T-cell (primary cell): ENCODE measurements at regions not wholly inside any gene's neighbourhood (a gene's known extent, or its start where the extent isn't known, plus 50 kb on each side); places are given as distances from the start of the nearest gene placed in this dataset.

Experiments
- ATAC-seq, 4 experiments: fragments of 200-7000 bp in 3 of 4; fragments of 150-1000 bp in 1 of 4; cut with Tn5 transposase; replicated peaks in 1 of 4; 1 replicate in 3 of 4; 2 replicates in 1 of 4; pipeline ENCODE4 v1.10.0; 2021; ENCODE audit warnings: moderate library complexity in 3 of 4, mild to moderate bottlenecking in 2 of 4, moderate number of reproducible peaks in 1 of 4
- CTCF ChIA-PET, 2 donors: fragments of 300-600 bp; sonication (Branson Sonifier 250); formaldehyde crosslinking; loops; one replicate each; lab custom pipeline; 2022; ENCODE audit warnings: antibody characterized with exemption in 2 of 2; lab: Charles Lee
- POLR2A ChIA-PET, 2 donors: fragments of 300-600 bp; sonication (Branson Sonifier 250); formaldehyde crosslinking; loops; one replicate each; lab custom pipeline; 2022; ENCODE audit warnings: antibody characterized with exemption in 2 of 2; lab: Charles Lee
- DNase-seq, 35 experiments: peaks; one replicate each; pipeline versions ENCODE4 v3.0.0 to v3.0.0-alpha.2; 2013 to 2023
- H3K27ac ChIP-seq: one replicate; pipeline ENCODE4 v1.5.1; 2013; ENCODE audit warnings: low read length
- H3K27me3 ChIP-seq, 2 experiments: replicated peaks in 1 of 2; 1 replicate in 1 of 2; 2 replicates in 1 of 2; pipeline versions ENCODE4 v1.6.1 to v1.7.0; 2013; ENCODE audit warnings: low read length in 1 of 2, mixed read lengths in 1 of 2; ENCODE audit not compliant: control insufficient read depth in 2 of 2, insufficient read depth in 2 of 2; ENCODE audit errors: extremely low read depth in 1 of 2
- H3K36me3 ChIP-seq, 2 donors: 1 replicate in 1 of 2; 2 replicates in 1 of 2; pipeline versions ENCODE4 v1.6.1 to v1.7.0; 2013; ENCODE audit warnings: low read length in 1 of 2; ENCODE audit not compliant: control insufficient read depth in 2 of 2, insufficient read depth in 1 of 2; ENCODE audit errors: extremely low read depth in 1 of 2
- H3K4me1 ChIP-seq, 2 experiments: 1 replicate in 1 of 2; 2 replicates in 1 of 2; pipeline versions ENCODE4 v1.6.1 to v1.7.0; 2013; ENCODE audit warnings: low read length in 2 of 2, mixed read lengths in 1 of 2; ENCODE audit not compliant: insufficient read depth in 2 of 2, control insufficient read depth in 1 of 2; ENCODE audit errors: extremely low read depth in 1 of 2
- H3K4me3 ChIP-seq, 2 donors: 1 replicate in 1 of 2; 2 replicates in 1 of 2; pipeline versions ENCODE4 v1.5.1 to v1.7.0; 2013; ENCODE audit warnings: mild to moderate bottlenecking in 2 of 2, low read length in 1 of 2, moderate library complexity in 1 of 2; ENCODE audit not compliant: control insufficient read depth in 1 of 2; ENCODE audit errors: extremely low read depth in 1 of 2
- H3K9me3 ChIP-seq: 2 replicates; pipeline ENCODE4 v1.7.0; 2013
- H3K27ac Mint-ChIP-seq, 2 donors: one replicate each; pipeline ENCODE4 v1.8.0; 2020 to 2021; ENCODE audit warnings: mild to moderate bottlenecking in 2 of 2, mixed read lengths in 2 of 2
- H3K27me3 Mint-ChIP-seq, 2 donors: one replicate each; pipeline ENCODE4 v1.8.0; 2021 to 2022; ENCODE audit warnings: mixed read lengths in 2 of 2
- H3K36me3 Mint-ChIP-seq: one replicate; pipeline ENCODE4 v1.8.0; 2021; ENCODE audit warnings: mixed read lengths
- H3K4me1 Mint-ChIP-seq, 3 donors: one replicate each; pipeline ENCODE4 v1.8.0; 2020 to 2022; ENCODE audit warnings: mixed read lengths in 3 of 3, mild to moderate bottlenecking in 1 of 3
- H3K4me3 Mint-ChIP-seq, 3 donors: one replicate each; pipeline ENCODE4 v1.8.0; 2020 to 2022; ENCODE audit warnings: mild to moderate bottlenecking in 3 of 3, mixed read lengths in 3 of 3, moderate library complexity in 3 of 3
- H3K9me3 Mint-ChIP-seq, 3 donors: one replicate each; pipeline ENCODE4 v1.8.0; 2020 to 2022; ENCODE audit warnings: mixed read lengths in 3 of 3
- WGBS: methylation state at CpG from one replicate; pipeline ENCODE4 v1.1.5; 2013; ENCODE audit warnings: missing lambda C conversion rate; ENCODE audit not compliant: insufficient coverage; 5-methylcytosine and 5-hydroxymethylcytosine counted together

- Histone ChIP-seq H3K27ac (no peak overlapping the region), H3K27me3 (no peaks in the 10 kb centered on the region), H3K9me3 (no peaks in the 10 kb centered on the region), H3K4me1 (no peaks in the 10 kb centered on the region), H3K4me3 (no peak overlapping the region), H3K36me3 (no peaks in the 10 kb centered on the region)
- Mint-ChIP-seq H3K4me1 (no peaks in the 10 kb centered on the region), H3K9me3 (peaks cover 5 to 7% (median 7%) of the 10 kb centered on the region in 3 donors), H3K27ac (no peak overlapping the region), H3K4me3 (no peak overlapping the region), H3K27me3 (no peaks in the 10 kb centered on the region), H3K36me3 (no peaks in the 10 kb centered on the region)
- WGBS, result 67% methylated on average over 1 of the region's 3 CpGs
- DNase-seq (no peak), ATAC-seq (no peak)
- CTCF ChIA-PET, result no interaction called here
- POLR2A ChIA-PET, result no interaction called here
Observed at GRCh38 chr10:20707251-20707650, 189.9 kb downstream of the NEBL start.

DNA sequence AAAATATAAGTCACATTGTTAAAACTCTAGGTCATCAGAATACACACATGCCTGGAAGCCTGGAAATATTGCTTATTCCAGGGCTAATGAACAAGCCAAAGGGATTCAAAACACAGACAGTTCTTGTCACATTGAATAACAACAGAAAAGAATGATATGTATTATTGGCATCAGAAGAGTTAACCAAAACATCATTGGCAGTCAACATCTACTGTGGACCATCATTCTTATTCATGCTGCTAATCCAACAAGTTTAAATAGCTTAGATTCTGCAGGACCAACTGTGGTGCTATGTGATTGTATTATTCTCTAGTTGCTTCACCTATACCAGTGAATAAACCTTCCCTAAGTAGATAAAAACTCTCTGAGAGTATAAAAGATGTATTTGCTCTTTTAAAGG is 198.3 kb downstream of the NEBL start:
- Histone ChIP-seq H3K9me3 (no peaks in the 10 kb centered on the region), H3K27ac (no peak overlapping the region), H3K4me3 (no peak overlapping the region), H3K4me1 (no peaks in the 10 kb centered on the region), H3K27me3 (no peaks in the 10 kb centered on the region), H3K36me3 (no peaks in the 10 kb centered on the region)
- Mint-ChIP-seq H3K36me3 (no peaks in the 10 kb centered on the region), H3K27me3 (no peaks in the 10 kb centered on the region), H3K4me1 (no peaks in the 10 kb centered on the region), H3K4me3 (no peak overlapping the region), H3K27ac (no peak overlapping the region), H3K9me3 (peaks cover 8 to 29% (median 12%) of the 10 kb centered on the region in 3 donors)
- CTCF ChIA-PET, result no interaction called here
- POLR2A ChIA-PET, result no interaction called here
- ATAC-seq (no peak), DNase-seq (no peak)

DNA sequence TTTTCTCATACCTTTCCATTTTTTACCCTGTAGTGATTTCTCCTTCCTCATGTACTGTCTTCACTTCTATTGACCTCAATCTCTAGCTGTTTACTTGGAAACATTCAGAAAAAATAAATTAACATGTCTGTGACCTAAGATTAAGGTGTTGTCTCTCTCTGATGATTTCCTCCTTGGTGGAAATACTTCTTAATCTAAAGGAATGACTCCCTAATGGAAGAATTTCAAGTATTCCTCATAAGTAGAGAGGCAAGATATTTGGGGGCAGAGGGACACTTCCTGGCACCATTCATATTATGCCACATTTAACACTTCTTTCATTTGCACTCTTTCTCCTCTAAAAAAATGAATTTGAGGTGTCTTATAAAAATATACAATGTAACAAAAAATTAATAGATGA is 202.8 kb downstream of the NEBL start:
- no peak for ATAC-seq

GRCh38 chr10:20688797-20689544 is 208.1 kb downstream of the NEBL start:
- DNase-seq, result no peak
- Histone ChIP-seq H3K36me3 (no peaks in the 10 kb centered on the region), H3K9me3 (no peaks in the 10 kb centered on the region), H3K27ac (no peak overlapping the region), H3K4me3 (no peak overlapping the region), H3K4me1 (no peaks in the 10 kb centered on the region), H3K27me3 (no peaks in the 10 kb centered on the region)
- CTCF ChIA-PET, result no interaction called here
- no peak for ATAC-seq
- H3K27ac Mint-ChIP-seq, result no peak overlapping the region
- WGBS, result 80% methylated on average over 4 of the region's 7 CpGs
- H3K27me3 Mint-ChIP-seq, result no peaks in the 10 kb centered on the region
- no peaks in the 10 kb centered on the region for H3K4me1 Mint-ChIP-seq
- peaks cover 4 to 12% (median 7%) of the 10 kb centered on the region in 3 donors for H3K9me3 Mint-ChIP-seq
- POLR2A ChIA-PET, result no interaction called here
- no peak overlapping the region for H3K4me3 Mint-ChIP-seq
- H3K36me3 Mint-ChIP-seq, result no peaks in the 10 kb centered on the region

More for the DNA sequence above, 202.8 kb downstream of the NEBL start:
- H3K4me3 Mint-ChIP-seq, result no peak overlapping the region
- ChIA-PET POLR2A (no interaction called here), CTCF (no interaction called here)
- H3K4me3 ChIP-seq, result no peak overlapping the region
- no peaks in the 10 kb centered on the region for H3K4me1 Mint-ChIP-seq
- H3K27ac Mint-ChIP-seq, result no peak overlapping the region
- H3K27me3 ChIP-seq, result no peaks in the 10 kb centered on the region
- no peak for DNase-seq
- H3K9me3 ChIP-seq, result no peaks in the 10 kb centered on the region
- H3K36me3 Mint-ChIP-seq, result no peaks in the 10 kb centered on the region
- H3K4me1 ChIP-seq, result no peaks in the 10 kb centered on the region
- H3K27ac ChIP-seq, result no peak overlapping the region
- H3K27me3 Mint-ChIP-seq, result no peaks in the 10 kb centered on the region
- H3K9me3 Mint-ChIP-seq, result peaks cover 6 to 21% (median 8%) of the 10 kb centered on the region in 3 donors
- no peaks in the 10 kb centered on the region for H3K36me3 ChIP-seq

GRCh38 chr10:20686015-20686635 is 211.0 kb downstream of the NEBL start:
- Mint-ChIP-seq H3K4me1 (no peaks in the 10 kb centered on the region), H3K27ac (no peak overlapping the region), H3K27me3 (no peaks in the 10 kb centered on the region), H3K36me3 (no peaks in the 10 kb centered on the region), H3K9me3 (peaks cover 7 to 16% (median 10%) of the 10 kb centered on the region in 3 donors), H3K4me3 (no peak overlapping the region)
- ATAC-seq (no peak), DNase-seq (no peak)
- H3K9me3 ChIP-seq, result no peaks in the 10 kb centered on the region
- POLR2A ChIA-PET, result interaction anchor here in 1 of 2 donors (0.6 kb wide), 1 partner anchor 75 kb away, joined by 3 read pairs; no protein-coding TSS in a partner anchor
- CTCF ChIA-PET, result interaction anchor here in 1 of 2 donors (1.0 kb wide), 1 partner anchor 11 kb away, joined by 5 read pairs; no protein-coding TSS in a partner anchor
- H3K4me3 ChIP-seq, result no peak overlapping the region
- no peaks in the 10 kb centered on the region for H3K4me1 ChIP-seq
- WGBS, result no CpG with 5 or more reads among the region's 7 CpGs
- H3K36me3 ChIP-seq, result no peaks in the 10 kb centered on the region
- no peak overlapping the region for H3K27ac ChIP-seq
- no peaks in the 10 kb centered on the region for H3K27me3 ChIP-seq

DNA sequence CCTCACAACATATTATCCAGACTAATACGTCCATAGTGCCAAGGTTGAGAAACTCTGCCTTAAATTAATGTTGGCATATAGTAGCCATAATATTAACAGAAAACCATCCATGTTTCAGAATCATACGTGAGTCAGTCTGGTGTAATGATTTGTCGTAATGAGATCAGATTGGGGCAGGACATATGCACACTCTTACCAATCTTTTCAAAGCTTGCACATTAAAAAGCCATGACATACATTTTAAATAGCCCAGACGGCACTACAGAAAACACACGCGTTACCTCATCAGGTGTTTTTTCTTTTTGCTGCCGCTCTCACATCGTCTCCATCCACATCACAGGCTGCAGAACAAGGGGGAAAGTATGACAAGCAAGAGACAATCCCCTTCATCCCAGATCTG is 211.6 kb downstream of the NEBL start:
- Mint-ChIP-seq H3K36me3 (no peaks in the 10 kb centered on the region), H3K9me3 (peaks cover 3 to 16% (median 10%) of the 10 kb centered on the region in 3 donors), H3K27me3 (no peaks in the 10 kb centered on the region), H3K4me3 (no peak overlapping the region), H3K4me1 (no peaks in the 10 kb centered on the region), H3K27ac (no peak overlapping the region)
- Histone ChIP-seq H3K27me3 (no peaks in the 10 kb centered on the region), H3K36me3 (no peaks in the 10 kb centered on the region), H3K9me3 (no peaks in the 10 kb centered on the region), H3K4me1 (no peaks in the 10 kb centered on the region), H3K4me3 (no peak overlapping the region), H3K27ac (no peak overlapping the region)
- no peak for DNase-seq
- ChIA-PET CTCF (no interaction called here), POLR2A (interaction anchor here in 1 of 2 donors (0.6 kb wide), 1 partner anchor 75 kb away, joined by 3 read pairs; no protein-coding TSS in a partner anchor)
- 91% methylated on average over 7 of the region's 8 CpGs for WGBS
- no peak for ATAC-seq
